GM12874 (cell line): ENCODE measurements at regions not wholly inside any gene's neighbourhood (a gene's known extent, or its start where the extent isn't known, plus 50 kb on each side); places are given as distances from the start of the nearest gene placed in this dataset.

Experiments used
- TF ChIP-seq, protein P1 (sequence below): IDR thresholded peaks from 2 replicates; pipeline ENCODE4 v1.5.1; 2011; ENCODE audit warnings: low read depth, mild to moderate bottlenecking, control low read depth, low read length, moderate library complexity; ENCODE audit not compliant: insufficient read depth

DNA sequence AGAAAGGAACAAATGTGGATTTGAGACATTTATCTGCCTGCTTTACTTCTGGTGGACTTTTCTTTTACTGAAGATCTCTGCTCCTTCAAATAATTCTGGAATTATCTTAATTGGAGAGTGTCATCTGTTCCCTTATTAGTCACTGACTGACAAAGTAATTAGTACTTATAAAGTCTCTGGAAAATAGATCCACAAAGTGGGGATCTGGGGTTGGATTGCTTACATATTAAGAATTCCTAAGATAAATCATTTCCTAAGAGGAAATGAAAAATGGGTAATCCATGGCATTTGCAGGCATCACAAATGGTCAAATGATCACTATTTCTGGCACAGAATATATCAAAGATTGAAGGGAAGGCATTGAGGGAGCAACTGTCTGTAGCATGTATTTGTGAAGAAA lies 137.4 kb upstream of the SLITRK5 start:
- TF ChIP-seq, protein P1, sequence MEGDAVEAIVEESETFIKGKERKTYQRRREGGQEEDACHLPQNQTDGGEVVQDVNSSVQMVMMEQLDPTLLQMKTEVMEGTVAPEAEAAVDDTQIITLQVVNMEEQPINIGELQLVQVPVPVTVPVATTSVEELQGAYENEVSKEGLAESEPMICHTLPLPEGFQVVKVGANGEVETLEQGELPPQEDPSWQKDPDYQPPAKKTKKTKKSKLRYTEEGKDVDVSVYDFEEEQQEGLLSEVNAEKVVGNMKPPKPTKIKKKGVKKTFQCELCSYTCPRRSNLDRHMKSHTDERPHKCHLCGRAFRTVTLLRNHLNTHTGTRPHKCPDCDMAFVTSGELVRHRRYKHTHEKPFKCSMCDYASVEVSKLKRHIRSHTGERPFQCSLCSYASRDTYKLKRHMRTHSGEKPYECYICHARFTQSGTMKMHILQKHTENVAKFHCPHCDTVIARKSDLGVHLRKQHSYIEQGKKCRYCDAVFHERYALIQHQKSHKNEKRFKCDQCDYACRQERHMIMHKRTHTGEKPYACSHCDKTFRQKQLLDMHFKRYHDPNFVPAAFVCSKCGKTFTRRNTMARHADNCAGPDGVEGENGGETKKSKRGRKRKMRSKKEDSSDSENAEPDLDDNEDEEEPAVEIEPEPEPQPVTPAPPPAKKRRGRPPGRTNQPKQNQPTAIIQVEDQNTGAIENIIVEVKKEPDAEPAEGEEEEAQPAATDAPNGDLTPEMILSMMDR = no peak

DNA sequence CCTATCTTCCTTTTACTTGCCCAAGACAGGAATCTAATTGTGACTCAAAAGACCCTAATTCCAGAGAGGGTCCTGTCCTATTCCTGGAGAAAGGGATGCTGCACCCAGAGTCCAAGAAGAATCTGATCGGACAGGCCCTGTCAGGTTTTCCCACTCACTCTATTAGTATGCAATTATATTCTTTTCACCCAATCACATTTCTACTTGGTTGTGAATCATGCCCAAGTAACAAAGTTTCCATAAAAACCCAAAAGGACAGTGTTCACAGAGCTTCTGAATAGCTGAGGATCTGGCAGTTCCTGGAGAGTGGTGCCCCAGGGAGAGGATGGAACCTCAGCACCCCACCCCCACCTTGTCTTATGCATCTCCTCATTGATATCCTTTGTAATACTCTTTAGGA lies 135.3 kb upstream of the SLITRK5 start:
- TF ChIP-seq, protein P1 = no peak

DNA sequence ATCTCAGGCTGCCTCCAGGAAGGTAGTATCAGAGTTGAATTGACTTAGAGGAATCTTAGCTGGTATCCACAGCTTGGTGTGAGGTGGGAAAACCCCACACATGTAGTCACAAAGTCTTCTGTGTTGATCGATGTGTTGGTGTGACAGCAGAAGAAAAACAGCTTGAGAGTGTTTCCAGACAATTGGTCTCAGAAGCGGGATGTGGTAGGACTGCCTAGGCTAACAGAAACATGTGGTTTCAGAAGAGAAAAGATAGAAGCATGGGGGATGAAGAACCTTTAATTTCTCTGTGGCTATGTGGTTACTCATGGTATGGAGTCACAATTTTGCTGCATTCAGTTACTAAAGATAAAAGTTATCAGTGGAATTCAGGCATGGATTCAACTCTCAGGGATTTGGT lies 134.7 kb upstream of the SLITRK5 start:
- TF ChIP-seq, protein P1 = no peak

DNA sequence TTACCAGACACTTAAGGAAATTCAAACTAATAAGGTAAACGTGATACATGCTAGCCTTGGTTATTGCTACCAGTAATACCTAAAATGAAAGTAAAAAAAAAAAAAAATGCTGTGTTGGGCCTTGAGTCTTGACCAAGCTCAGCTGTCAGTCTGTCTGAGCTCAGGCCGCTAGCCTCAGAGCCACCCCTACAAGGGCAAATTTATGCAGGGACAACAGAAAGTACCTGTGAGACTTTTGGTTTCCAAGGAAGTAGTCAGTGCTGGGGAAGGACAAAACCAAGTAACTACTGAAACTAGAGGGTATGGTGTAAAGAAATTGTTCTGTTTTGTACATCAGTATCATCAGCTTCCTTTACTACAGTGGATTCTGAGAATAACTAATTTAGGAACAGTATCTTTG lies 134.3 kb upstream of the SLITRK5 start:
- TF ChIP-seq, protein P1 = no peak

DNA sequence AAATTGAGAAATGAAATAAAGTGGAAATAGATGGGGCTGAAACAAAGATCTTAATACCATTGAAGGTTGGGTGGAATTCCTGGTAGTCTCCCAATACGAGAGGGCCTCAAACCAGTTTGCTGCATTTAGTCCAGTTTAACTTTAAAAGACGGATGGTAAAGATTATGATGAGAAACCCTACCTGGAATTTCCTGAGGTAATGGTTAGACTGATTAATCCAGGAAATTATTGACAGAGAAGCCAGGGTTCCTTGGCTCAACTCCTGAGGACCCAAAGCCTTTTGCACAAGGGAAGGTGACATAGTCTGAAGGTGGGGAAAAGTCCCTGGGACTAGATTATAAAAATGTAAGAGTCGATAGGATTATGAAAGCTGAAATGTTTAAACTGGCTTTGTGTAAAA lies 133.2 kb upstream of the SLITRK5 start:
- TF ChIP-seq, protein P1 = no peak

DNA sequence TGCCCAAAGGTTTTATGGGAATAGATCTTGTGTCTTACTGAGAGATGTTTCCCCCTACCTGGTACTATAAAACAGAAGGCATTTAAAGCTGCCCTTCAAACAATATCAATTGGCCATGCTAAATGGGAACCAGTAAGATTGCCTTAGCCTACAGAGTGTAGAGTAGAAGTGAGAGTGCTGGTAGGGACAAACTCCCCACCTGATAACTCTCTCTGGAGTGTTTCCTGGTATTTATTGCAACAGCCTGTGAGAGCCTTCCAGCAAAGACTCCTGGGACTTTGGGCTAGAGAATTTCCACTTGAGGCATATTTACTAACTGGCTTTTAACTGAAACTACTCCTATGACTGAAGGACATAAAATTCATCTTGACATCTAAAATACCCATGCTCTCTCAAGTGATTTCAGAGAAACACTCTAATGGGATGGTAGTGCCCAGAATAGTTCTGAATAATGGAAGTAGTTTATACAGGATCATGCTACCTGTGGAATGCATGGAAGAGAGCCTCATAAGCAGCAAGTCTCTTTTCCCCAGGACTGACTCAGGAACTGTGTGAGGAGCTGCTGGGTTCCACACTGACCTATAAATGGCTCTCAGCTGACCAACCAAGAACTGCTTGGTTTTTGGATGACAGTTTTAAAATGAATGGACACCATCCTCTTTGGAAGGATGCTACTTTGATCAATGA lies 132.7 kb upstream of the SLITRK5 start:
- TF ChIP-seq, protein P1 = no peak

DNA sequence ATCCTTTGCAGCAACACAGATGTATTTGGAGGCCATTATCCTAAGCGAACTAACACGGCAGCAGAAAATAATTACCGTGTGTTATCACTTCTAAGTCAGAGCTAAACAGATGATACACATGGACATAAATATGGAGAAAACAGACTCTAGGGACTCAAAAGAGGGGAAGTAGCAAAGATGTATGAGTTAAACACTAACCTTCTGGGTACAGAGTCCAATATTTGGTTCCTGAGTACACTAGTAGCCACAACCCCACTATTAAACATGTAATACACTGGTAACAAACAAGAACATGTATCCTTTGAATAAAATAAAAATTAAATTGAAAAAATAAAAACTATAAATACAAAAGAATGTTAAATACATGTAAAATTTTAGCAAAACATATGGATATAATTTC lies 118.0 kb upstream of the SLITRK5 start:
- TF ChIP-seq, protein P1 = no peak
